Bronchial epithelial cell (primary cell): ENCODE measurements at regions not wholly inside any gene's neighbourhood (a gene's known extent, or its start where the extent isn't known, plus 50 kb on each side); places are given as distances from the start of the nearest gene placed in this dataset.
A peak's percentile ranks its signal among the peaks of the same experiment; 100 is the strongest.

ENCODE experiments used
- DNase-seq: peaks from one replicate; pipeline ENCODE4 v3.0.0-alpha.2; 2010; ENCODE audit warnings: low read depth
- FAIRE-seq: peaks from 2 replicates; lab custom pipeline; 2011; peaks lifted over from hg19 to GRCh38; lab: Jason Lieb, UNC
- H3K27me3 ChIP-seq: 2 replicates; pipeline ENCODE4 v1.5.1; 2011; ENCODE audit warnings: low read length; ENCODE audit not compliant: control insufficient read depth, insufficient read depth
- H3K36me3 ChIP-seq: 2 replicates; pipeline ENCODE4 v1.5.1; 2011; ENCODE audit warnings: low read length; ENCODE audit not compliant: control insufficient read depth, insufficient read depth
- H3K4me3 ChIP-seq: 2 replicates; pipeline ENCODE4 v1.5.1; 2011; ENCODE audit warnings: mild to moderate bottlenecking, low read depth, low read length, control low read depth
- CTCF ChIP-seq: IDR thresholded peaks from 2 replicates; pipeline ENCODE4 v1.5.1; 2011; ENCODE audit warnings: mild to moderate bottlenecking, moderate library complexity, low read length, control low read depth, inconsistent platforms; ENCODE audit not compliant: insufficient read depth, severe bottlenecking

- DNase-seq (no peak), FAIRE-seq (no peak)
- no peaks in the 10 kb centered on the region for H3K36me3 ChIP-seq
- TF ChIP-seq CTCF, result no peak
- no peak overlapping the region for H3K4me3 ChIP-seq
- no peaks in the 10 kb centered on the region for H3K27me3 ChIP-seq
Observed at GRCh38 chr2:66239655-66240054, 195.3 kb upstream of the MEIS1 start.

GRCh38 chr2:66237803-66238379, 197.0 kb upstream of the MEIS1 start:
- Histone ChIP-seq H3K4me3 (no peak overlapping the region), H3K27me3 (no peaks in the 10 kb centered on the region), H3K36me3 (no peaks in the 10 kb centered on the region)
- DNase-seq (peak; percentile 2), FAIRE-seq (no peak)
- no peak for TF ChIP-seq CTCF

GRCh38 chr2:66236816-66237802, 197.8 kb upstream of the MEIS1 start:
- H3K36me3 ChIP-seq, result no peaks in the 10 kb centered on the region
- DNase-seq (no peak), FAIRE-seq (no peak)

GRCh38 chr2:66236067-66236685, 198.7 kb upstream of the MEIS1 start:
- FAIRE-seq (no peak), DNase-seq (no peak)
- no peak for TF ChIP-seq CTCF
- Histone ChIP-seq H3K36me3 (no peaks in the 10 kb centered on the region), H3K4me3 (no peak overlapping the region), H3K27me3 (no peaks in the 10 kb centered on the region)

More at GRCh38 chr2:66236816-66237802, 197.8 kb upstream of the MEIS1 start:
- H3K27me3 ChIP-seq, result no peaks in the 10 kb centered on the region
- no peak overlapping the region for H3K4me3 ChIP-seq
- TF ChIP-seq CTCF, result no peak

- no peak for TF ChIP-seq CTCF
- no peak for FAIRE-seq
- H3K27me3 ChIP-seq, result no peaks in the 10 kb centered on the region
Observed at GRCh38 chr2:66235428-66235827, 199.5 kb upstream of the MEIS1 start.

More at GRCh38 chr2:66235428-66235827, 199.5 kb upstream of the MEIS1 start:
- no peak for DNase-seq
- H3K4me3 ChIP-seq, result no peak overlapping the region
- no peaks in the 10 kb centered on the region for H3K36me3 ChIP-seq
